ENCODE measurements at regions not wholly inside any gene's neighbourhood (a gene's known extent, or its start where the extent isn't known, plus 50 kb on each side); places are given as distances from the start of the nearest gene placed in this dataset.
"Not testable (repeated sequence)": the region's sequence is repeated elsewhere in the genome, so short reads cannot be mapped to it uniquely, and the experiment has no call there.

GRCh38 chr5:168135897-168136296, 155.5 kb upstream of the WWC1 start:
- TF ChIP-seq POLR2A (IDR thresholded peaks at IDR 0.05) = no peak
- no peak for TF ChIP-seq CTCF (IDR thresholded peaks at IDR 0.05 in 4 of 5, conservative IDR thresholded peaks at IDR 0.05 in 1 of 5)
- in situ Hi-C loops (cut with MboI; ENCODE audit: low sequenced_read_pairs in 4 of 4) (no loop called here), intact Hi-C loops (cut with DNase I; ENCODE audit: low total_unique reads) (no loop called here)

GRCh38 chr5:168136340-168136739, 155.1 kb upstream of the WWC1 start:
- ATAC-seq = no peak
- no peak for DNase-seq
- H3K36me3 ChIP-seq = no peaks in the 10 kb centered on the region
- H3K4me3 ChIP-seq = no peak overlapping the region
- no peak overlapping the region for H3K27ac ChIP-seq
- H3K4me1 ChIP-seq = no peaks in the 10 kb centered on the region
- H3K9me3 ChIP-seq = no peaks in the 10 kb centered on the region
- no peaks in the 10 kb centered on the region for H3K27me3 ChIP-seq
- intact Hi-C loops (cut with DNase I; ENCODE audit: low total_unique reads) (no loop called here), in situ Hi-C loops (cut with MboI; ENCODE audit: low sequenced_read_pairs in 4 of 4) (no loop called here)
- TF ChIP-seq POLR2A (IDR thresholded peaks at IDR 0.05) = no peak
- no peak for TF ChIP-seq CTCF (IDR thresholded peaks at IDR 0.05 in 4 of 5, conservative IDR thresholded peaks at IDR 0.05 in 1 of 5)

More at GRCh38 chr5:168135897-168136296, 155.5 kb upstream of the WWC1 start:
- ATAC-seq (no peak), DNase-seq (no peak)
- no peaks in the 10 kb centered on the region for H3K27me3 ChIP-seq
- no peak overlapping the region for H3K27ac ChIP-seq
- H3K4me1 ChIP-seq = no peaks in the 10 kb centered on the region
- no peaks in the 10 kb centered on the region for H3K9me3 ChIP-seq
- no peak overlapping the region for H3K4me3 ChIP-seq
- H3K36me3 ChIP-seq = no peaks in the 10 kb centered on the region

- intact Hi-C loops (cut with DNase I; ENCODE audit: low total_unique reads) = no loop called here
- H3K27me3 ChIP-seq = no peaks in the 10 kb centered on the region
- in situ Hi-C loops (cut with MboI; ENCODE audit: low sequenced_read_pairs in 4 of 4) = no loop called here
- DNase-seq (no peak), ATAC-seq (no peak)
- H3K4me3 ChIP-seq = no peak overlapping the region
- TF ChIP-seq POLR2A (IDR thresholded peaks at IDR 0.05) = no peak
- no peaks in the 10 kb centered on the region for H3K36me3 ChIP-seq
- no peaks in the 10 kb centered on the region for H3K9me3 ChIP-seq
- H3K27ac ChIP-seq = no peak overlapping the region
- no peaks in the 10 kb centered on the region for H3K4me1 ChIP-seq
Measured at GRCh38 chr5:168137265-168137664, 154.2 kb upstream of the WWC1 start.

GRCh38 chr5:168140241-168140640, 151.2 kb upstream of the WWC1 start:
- in situ Hi-C loops (cut with MboI; ENCODE audit: low sequenced_read_pairs in 4 of 4) = no loop called here
- DNase-seq = no peak
- Histone ChIP-seq H3K36me3 (no peaks in the 10 kb centered on the region), H3K27me3 (no peaks in the 10 kb centered on the region), H3K4me1 (no peaks in the 10 kb centered on the region), H3K27ac (no peak overlapping the region), H3K4me3 (no peak overlapping the region), H3K9me3 (no peaks in the 10 kb centered on the region)
- no peak for ATAC-seq
- intact Hi-C loops (cut with DNase I; ENCODE audit: low total_unique reads) = no loop called here
- TF ChIP-seq CTCF (IDR thresholded peaks at IDR 0.05 in 4 of 5, conservative IDR thresholded peaks at IDR 0.05 in 1 of 5) = no peak
- TF ChIP-seq POLR2A (IDR thresholded peaks at IDR 0.05) = no peak

- in situ Hi-C loops (cut with MboI; ENCODE audit: low sequenced_read_pairs in 4 of 4) (no loop called here), intact Hi-C loops (cut with DNase I; ENCODE audit: low total_unique reads) (no loop called here)
- Histone ChIP-seq H3K4me1 (no peaks in the 10 kb centered on the region), H3K9me3 (no peaks in the 10 kb centered on the region), H3K27me3 (no peaks in the 10 kb centered on the region), H3K27ac (no peak overlapping the region), H3K4me3 (no peak overlapping the region), H3K36me3 (no peaks in the 10 kb centered on the region)
- no peak for TF ChIP-seq POLR2A (IDR thresholded peaks at IDR 0.05)
- TF ChIP-seq CTCF (IDR thresholded peaks at IDR 0.05 in 4 of 5, conservative IDR thresholded peaks at IDR 0.05 in 1 of 5) = no peak
- ATAC-seq (no peak), DNase-seq (no peak)
Measured at GRCh38 chr5:168142402-168142801, 149.0 kb upstream of the WWC1 start.

- H3K27ac ChIP-seq; in situ Hi-C loops (cut with MboI; ENCODE audit: low sequenced_read_pairs in 4 of 4); ATAC-seq: not testable (repeated sequence)
Measured at GRCh38 chr5:168143521-168143920, 147.9 kb upstream of the WWC1 start.

More at GRCh38 chr5:168143521-168143920, 147.9 kb upstream of the WWC1 start:
- DNase-seq; H3K4me3 ChIP-seq; intact Hi-C loops (cut with DNase I; ENCODE audit: low total_unique reads); H3K4me1 ChIP-seq; H3K27me3 ChIP-seq; H3K36me3 ChIP-seq; H3K9me3 ChIP-seq: not testable (repeated sequence)

Data from gastrocnemius medialis (tissue), 4 donors.